ENCODE measurements at regions not wholly inside any gene's neighbourhood (a gene's known extent, or its start where the extent isn't known, plus 50 kb on each side); places are given as distances from the start of the nearest gene placed in this dataset.

- 93% methylated on average over 1 of the region's 1 CpG for WGBS
- Histone ChIP-seq H3K4me3 (ENCODE audit: low read depth in 1 of 3, low read length in 3 of 3) (no peak overlapping the region), H3K9ac (ENCODE audit: low read depth in 1 of 2, low read length in 2 of 2) (no peak overlapping the region), H3K9me3 (ENCODE audit: control insufficient read depth in 4 of 4, low read length in 3 of 4) (no peaks in the 10 kb centered on the region), H3K36me3 (ENCODE audit: control insufficient read depth in 4 of 4, insufficient read depth in 3 of 4, low read depth in 1 of 4, low read length in 3 of 4) (no peaks in the 10 kb centered on the region), H3K27me3 (ENCODE audit: control insufficient read depth in 4 of 4, insufficient read depth in 4 of 4, low read length in 3 of 4) (no peaks in the 10 kb centered on the region), H3K27ac (ENCODE audit: low read depth in 1 of 2, low read length in 2 of 2) (no peak overlapping the region), H3K4me1 (ENCODE audit: control insufficient read depth in 4 of 4, insufficient read depth in 4 of 4, low read length in 3 of 4) (no peaks in the 10 kb centered on the region)
- TF ChIP-seq MAX (IDR thresholded peaks at IDR 0.05) (no peak), FOXA2 (IDR thresholded peaks at IDR 0.05) (no peak), TAF1 (conservative IDR thresholded peaks at IDR 0.05) (no peak), CTCF (IDR thresholded peaks at IDR 0.05; ENCODE audit: low read depth, low read length, missing input control) (no peak), RXRA (IDR thresholded peaks at IDR 0.05) (no peak), NR2F2 (IDR thresholded peaks at IDR 0.05) (no peak), REST (IDR thresholded peaks at IDR 0.05) (no peak), SP1 (IDR thresholded peaks at IDR 0.05) (no peak), HNF4G (IDR thresholded peaks at IDR 0.05) (no peak), HNF4A (conservative IDR thresholded peaks at IDR 0.05) (no peak), ATF3 (IDR thresholded peaks at IDR 0.05) (no peak), GABPA (IDR thresholded peaks at IDR 0.05 in 1 of 2, conservative IDR thresholded peaks at IDR 0.05 in 1 of 2) (no peak), RAD21 (IDR thresholded peaks at IDR 0.05) (no peak), YY1 (IDR thresholded peaks at IDR 0.05) (no peak)
- DNase-seq (ENCODE audit: low spot score): no peak
Measured at GRCh38 chr4:138007572-138007971, 234.6 kb downstream of the SLC7A11 start.

- no peak overlapping the region for H3K9ac ChIP-seq (ENCODE audit: low read depth in 1 of 2, low read length in 2 of 2)
- no peak overlapping the region for H3K27ac ChIP-seq (ENCODE audit: low read depth in 1 of 2, low read length in 2 of 2)
- DNase-seq (ENCODE audit: low spot score): no peak
- H3K4me3 ChIP-seq (ENCODE audit: low read depth in 1 of 3, low read length in 3 of 3): no peak overlapping the region
- 81% methylated on average over 1 of the region's 1 CpG for WGBS
- H3K9me3 ChIP-seq (ENCODE audit: control insufficient read depth in 4 of 4, low read length in 3 of 4): no peaks in the 10 kb centered on the region
- no peaks in the 10 kb centered on the region for H3K4me1 ChIP-seq (ENCODE audit: control insufficient read depth in 4 of 4, insufficient read depth in 4 of 4, low read length in 3 of 4)
- no peaks in the 10 kb centered on the region for H3K36me3 ChIP-seq (ENCODE audit: control insufficient read depth in 4 of 4, insufficient read depth in 3 of 4, low read depth in 1 of 4, low read length in 3 of 4)
- H3K27me3 ChIP-seq (ENCODE audit: control insufficient read depth in 4 of 4, insufficient read depth in 4 of 4, low read length in 3 of 4): no peaks in the 10 kb centered on the region
- TF ChIP-seq HNF4G (IDR thresholded peaks at IDR 0.05) (no peak), ATF3 (IDR thresholded peaks at IDR 0.05) (no peak), FOXA1 (IDR thresholded peaks at IDR 0.05) (no peak), MAX (IDR thresholded peaks at IDR 0.05) (no peak), YY1 (IDR thresholded peaks at IDR 0.05) (no peak), RAD21 (IDR thresholded peaks at IDR 0.05) (no peak), RXRA (IDR thresholded peaks at IDR 0.05) (no peak), ZBTB33 (IDR thresholded peaks at IDR 0.05) (no peak), HNF4A (conservative IDR thresholded peaks at IDR 0.05) (no peak), CTCF (IDR thresholded peaks at IDR 0.05; ENCODE audit: low read depth, low read length, missing input control) (no peak), NR2F2 (IDR thresholded peaks at IDR 0.05) (no peak), REST (IDR thresholded peaks at IDR 0.05) (no peak), JUND (IDR thresholded peaks at IDR 0.05) (no peak), TAF1 (conservative IDR thresholded peaks at IDR 0.05) (no peak)
Measured at GRCh38 chr4:138005486-138005885, 236.7 kb downstream of the SLC7A11 start.

Measured in liver (tissue), 8 donors.